ENCODE measurements at regions not wholly inside any gene's neighbourhood (a gene's known extent, or its start where the extent isn't known, plus 50 kb on each side); places are given as distances from the start of the nearest gene placed in this dataset.
A peak's percentile ranks its signal among the peaks of the same experiment; 100 is the strongest.
"Not testable (repeated sequence)": the region's sequence is repeated elsewhere in the genome, so short reads cannot be mapped to it uniquely, and the experiment has no call there.

GRCh38 chr10:38718972-38719371 lies 624.8 kb downstream of the ZNF37A start:
- ATAC-seq (replicated peaks in 1 of 4); H3K9me3 ChIP-seq; CTCF ChIA-PET; H3K27ac ChIP-seq (ENCODE audit: low read length); H3K36me3 Mint-ChIP-seq; H3K4me3 ChIP-seq (ENCODE audit: control insufficient read depth in 1 of 2, extremely low read depth in 1 of 2, low read length in 1 of 2); H3K27me3 ChIP-seq (replicated peaks in 1 of 2; ENCODE audit: control insufficient read depth in 2 of 2, extremely low read depth in 1 of 2, insufficient read depth in 2 of 2, low read length in 1 of 2); H3K36me3 ChIP-seq (ENCODE audit: control insufficient read depth in 2 of 2, extremely low read depth in 1 of 2, insufficient read depth in 1 of 2, low read length in 1 of 2); H3K4me3 Mint-ChIP-seq; POLR2A ChIA-PET; DNase-seq; H3K27ac Mint-ChIP-seq; H3K9me3 Mint-ChIP-seq; H3K4me1 Mint-ChIP-seq; H3K27me3 Mint-ChIP-seq; H3K4me1 ChIP-seq (ENCODE audit: control insufficient read depth in 1 of 2, extremely low read depth in 1 of 2, insufficient read depth in 2 of 2, low read length in 2 of 2): not testable (repeated sequence)
- no CpG with 5 or more reads among the region's 7 CpGs for WGBS (ENCODE audit: insufficient coverage)

GRCh38 chr10:38730076-38730475 lies 635.9 kb downstream of the ZNF37A start:
- peaks cover 0 to 13% (median 7%) of the 10 kb centered on the region in 3 donors for H3K9me3 Mint-ChIP-seq
- H3K4me1 Mint-ChIP-seq, result no peaks in the 10 kb centered on the region
- ATAC-seq (replicated peaks in 1 of 4), result no peak
- no peaks in the 10 kb centered on the region for H3K9me3 ChIP-seq
- no peak for DNase-seq
- H3K27ac ChIP-seq (ENCODE audit: low read length), result no peak overlapping the region
- no peaks in the 10 kb centered on the region for H3K36me3 Mint-ChIP-seq
- H3K27ac Mint-ChIP-seq, result no peak overlapping the region
- WGBS (ENCODE audit: insufficient coverage), result 88% methylated on average over 45 of the region's 48 CpGs
- no peaks in the 10 kb centered on the region for H3K36me3 ChIP-seq (ENCODE audit: control insufficient read depth in 2 of 2, extremely low read depth in 1 of 2, insufficient read depth in 1 of 2, low read length in 1 of 2)
- no peak overlapping the region for H3K4me3 ChIP-seq (ENCODE audit: control insufficient read depth in 1 of 2, extremely low read depth in 1 of 2, low read length in 1 of 2)
- no peaks in the 10 kb centered on the region for H3K27me3 ChIP-seq (replicated peaks in 1 of 2; ENCODE audit: control insufficient read depth in 2 of 2, extremely low read depth in 1 of 2, insufficient read depth in 2 of 2, low read length in 1 of 2)
- POLR2A ChIA-PET, result no interaction called here
- no peaks in the 10 kb centered on the region for H3K27me3 Mint-ChIP-seq
- H3K4me1 ChIP-seq (ENCODE audit: control insufficient read depth in 1 of 2, extremely low read depth in 1 of 2, insufficient read depth in 2 of 2, low read length in 2 of 2), result no peaks in the 10 kb centered on the region
- H3K4me3 Mint-ChIP-seq, result no peak overlapping the region
- CTCF ChIA-PET, result no interaction called here

DNA sequence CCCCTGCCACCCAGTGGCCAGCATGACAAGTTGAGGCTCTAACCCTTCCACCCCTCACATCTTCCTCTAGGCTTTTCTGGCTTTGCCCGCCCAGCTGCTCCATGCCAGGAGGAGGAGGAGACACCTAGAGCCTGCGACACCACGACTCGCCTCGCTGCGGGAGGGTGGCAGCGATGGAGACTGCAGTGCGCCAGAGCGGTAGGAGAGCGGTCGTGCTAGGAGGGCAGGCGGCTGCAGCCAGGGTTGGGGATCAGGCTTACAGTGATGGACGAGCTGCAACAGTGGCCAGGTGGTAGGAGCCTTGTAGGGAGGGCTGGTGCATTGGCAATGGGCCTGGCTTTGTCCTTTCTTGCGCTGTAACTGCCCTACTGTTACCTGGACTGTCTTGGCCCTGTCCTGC lies 642.5 kb downstream of the ZNF37A start:
- H3K36me3 ChIP-seq (ENCODE audit: control insufficient read depth in 2 of 2, extremely low read depth in 1 of 2, insufficient read depth in 1 of 2, low read length in 1 of 2); H3K9me3 ChIP-seq; H3K4me3 Mint-ChIP-seq; H3K4me1 Mint-ChIP-seq; ATAC-seq (replicated peaks in 1 of 4); H3K4me3 ChIP-seq (ENCODE audit: control insufficient read depth in 1 of 2, extremely low read depth in 1 of 2, low read length in 1 of 2); POLR2A ChIA-PET; DNase-seq; H3K27me3 ChIP-seq (replicated peaks in 1 of 2; ENCODE audit: control insufficient read depth in 2 of 2, extremely low read depth in 1 of 2, insufficient read depth in 2 of 2, low read length in 1 of 2); H3K27ac Mint-ChIP-seq; H3K27me3 Mint-ChIP-seq; CTCF ChIA-PET; H3K36me3 Mint-ChIP-seq; H3K4me1 ChIP-seq (ENCODE audit: control insufficient read depth in 1 of 2, extremely low read depth in 1 of 2, insufficient read depth in 2 of 2, low read length in 2 of 2); H3K27ac ChIP-seq (ENCODE audit: low read length): not testable (repeated sequence)
- 76% methylated on average over 13 of the region's 14 CpGs for WGBS (ENCODE audit: insufficient coverage)
- peaks cover 0 to 16% (median 11%) of the 10 kb centered on the region in 3 donors for H3K9me3 Mint-ChIP-seq

GRCh38 chr10:38737224-38737623 lies 643.1 kb downstream of the ZNF37A start:
- H3K27ac ChIP-seq (ENCODE audit: low read length); H3K4me3 Mint-ChIP-seq; H3K4me3 ChIP-seq (ENCODE audit: control insufficient read depth in 1 of 2, extremely low read depth in 1 of 2, low read length in 1 of 2); H3K36me3 ChIP-seq (ENCODE audit: control insufficient read depth in 2 of 2, extremely low read depth in 1 of 2, insufficient read depth in 1 of 2, low read length in 1 of 2); POLR2A ChIA-PET; H3K27me3 Mint-ChIP-seq; H3K27me3 ChIP-seq (replicated peaks in 1 of 2; ENCODE audit: control insufficient read depth in 2 of 2, extremely low read depth in 1 of 2, insufficient read depth in 2 of 2, low read length in 1 of 2); H3K9me3 ChIP-seq; H3K4me1 Mint-ChIP-seq; H3K27ac Mint-ChIP-seq; CTCF ChIA-PET; DNase-seq; ATAC-seq (replicated peaks in 1 of 4); H3K4me1 ChIP-seq (ENCODE audit: control insufficient read depth in 1 of 2, extremely low read depth in 1 of 2, insufficient read depth in 2 of 2, low read length in 2 of 2); H3K36me3 Mint-ChIP-seq: not testable (repeated sequence)
- H3K9me3 Mint-ChIP-seq, result peaks cover 0 to 16% (median 11%) of the 10 kb centered on the region in 3 donors
- WGBS (ENCODE audit: insufficient coverage), result 81% methylated on average over 5 of the region's 5 CpGs

DNA sequence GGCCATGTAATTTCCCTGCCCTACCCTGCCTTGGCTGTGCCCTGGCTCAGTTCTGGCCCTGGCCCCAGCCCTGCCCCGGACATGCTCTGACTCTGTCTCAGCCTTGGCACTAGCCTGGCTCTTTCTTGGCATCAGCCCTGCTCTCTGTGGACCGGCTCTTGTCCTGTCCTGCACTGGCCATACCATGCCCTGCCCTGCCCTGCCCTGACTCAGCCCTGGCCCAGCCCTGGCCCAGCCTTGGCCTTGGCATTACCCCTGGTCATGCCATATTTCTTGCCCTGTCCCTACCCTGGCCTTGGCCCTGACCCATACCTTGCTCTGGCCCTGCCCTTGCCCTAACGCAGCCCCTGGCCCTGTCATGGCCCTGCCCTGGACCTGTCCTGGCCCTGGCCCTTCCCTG lies 643.9 kb downstream of the ZNF37A start:
- H3K27ac Mint-ChIP-seq; H3K27ac ChIP-seq (ENCODE audit: low read length); CTCF ChIA-PET; ATAC-seq (replicated peaks in 1 of 4); H3K9me3 ChIP-seq; POLR2A ChIA-PET; H3K4me3 Mint-ChIP-seq; DNase-seq; H3K27me3 ChIP-seq (replicated peaks in 1 of 2; ENCODE audit: control insufficient read depth in 2 of 2, extremely low read depth in 1 of 2, insufficient read depth in 2 of 2, low read length in 1 of 2); H3K27me3 Mint-ChIP-seq; H3K36me3 ChIP-seq (ENCODE audit: control insufficient read depth in 2 of 2, extremely low read depth in 1 of 2, insufficient read depth in 1 of 2, low read length in 1 of 2); H3K4me1 ChIP-seq (ENCODE audit: control insufficient read depth in 1 of 2, extremely low read depth in 1 of 2, insufficient read depth in 2 of 2, low read length in 2 of 2); H3K4me1 Mint-ChIP-seq; H3K4me3 ChIP-seq (ENCODE audit: control insufficient read depth in 1 of 2, extremely low read depth in 1 of 2, low read length in 1 of 2); H3K36me3 Mint-ChIP-seq: not testable (repeated sequence)
- WGBS (ENCODE audit: insufficient coverage), result 90% methylated on average over 3 of the region's 3 CpGs
- peaks cover 0 to 19% (median 11%) of the 10 kb centered on the region in 3 donors for H3K9me3 Mint-ChIP-seq

- H3K9me3 ChIP-seq; ATAC-seq (replicated peaks in 1 of 4); H3K4me1 ChIP-seq (ENCODE audit: control insufficient read depth in 1 of 2, extremely low read depth in 1 of 2, insufficient read depth in 2 of 2, low read length in 2 of 2); H3K4me1 Mint-ChIP-seq; H3K36me3 ChIP-seq (ENCODE audit: control insufficient read depth in 2 of 2, extremely low read depth in 1 of 2, insufficient read depth in 1 of 2, low read length in 1 of 2); H3K27me3 ChIP-seq (replicated peaks in 1 of 2; ENCODE audit: control insufficient read depth in 2 of 2, extremely low read depth in 1 of 2, insufficient read depth in 2 of 2, low read length in 1 of 2); DNase-seq; POLR2A ChIA-PET; H3K27ac Mint-ChIP-seq; H3K27ac ChIP-seq (ENCODE audit: low read length); H3K27me3 Mint-ChIP-seq; H3K4me3 Mint-ChIP-seq; CTCF ChIA-PET; H3K36me3 Mint-ChIP-seq; H3K4me3 ChIP-seq (ENCODE audit: control insufficient read depth in 1 of 2, extremely low read depth in 1 of 2, low read length in 1 of 2): not testable (repeated sequence)
- WGBS (ENCODE audit: insufficient coverage), result 54% methylated on average over 5 of the region's 5 CpGs
- peaks cover 0 to 13% (median 11%) of the 10 kb centered on the region in 3 donors for H3K9me3 Mint-ChIP-seq
These were observed 645.1 kb downstream of the ZNF37A start for GRCh38 chr10:38739011-38739775.

GRCh38 chr10:38740102-38740501 lies 646.0 kb downstream of the ZNF37A start:
- POLR2A ChIA-PET, result no interaction called here
- peak overlapping the region in 1 of 2 donors; percentile 15 for H3K4me3 ChIP-seq (ENCODE audit: control insufficient read depth in 1 of 2, extremely low read depth in 1 of 2, low read length in 1 of 2)

More at GRCh38 chr10:38740102-38740501, 646.0 kb downstream of the ZNF37A start:
- H3K36me3 Mint-ChIP-seq, result no peaks in the 10 kb centered on the region
- no peak for DNase-seq
- Histone ChIP-seq H3K27me3 (replicated peaks in 1 of 2; ENCODE audit: control insufficient read depth in 2 of 2, extremely low read depth in 1 of 2, insufficient read depth in 2 of 2, low read length in 1 of 2) (no peaks in the 10 kb centered on the region), H3K27ac (ENCODE audit: low read length) (no peak overlapping the region), H3K4me1 (ENCODE audit: control insufficient read depth in 1 of 2, extremely low read depth in 1 of 2, insufficient read depth in 2 of 2, low read length in 2 of 2) (no peaks in the 10 kb centered on the region), H3K9me3 (no peaks in the 10 kb centered on the region), H3K36me3 (ENCODE audit: control insufficient read depth in 2 of 2, extremely low read depth in 1 of 2, insufficient read depth in 1 of 2, low read length in 1 of 2) (no peaks in the 10 kb centered on the region)
- no peaks in the 10 kb centered on the region for H3K27me3 Mint-ChIP-seq
- no peak overlapping the region for H3K27ac Mint-ChIP-seq
- WGBS (ENCODE audit: insufficient coverage), result 44% methylated on average over 3 of the region's 5 CpGs
- H3K4me1 Mint-ChIP-seq, result no peaks in the 10 kb centered on the region
- no peak for ATAC-seq (replicated peaks in 1 of 4)
- H3K4me3 Mint-ChIP-seq, result no peak overlapping the region
- CTCF ChIA-PET, result no interaction called here
- H3K9me3 Mint-ChIP-seq, result peaks cover 0 to 6% (median 4%) of the 10 kb centered on the region in 3 donors
